Liver (tissue), 8 donors: ENCODE measurements at regions not wholly inside any gene's neighbourhood (a gene's known extent, or its start where the extent isn't known, plus 50 kb on each side); places are given as distances from the start of the nearest gene placed in this dataset.

Experiments
- DNase-seq: peaks from one replicate; pipeline ENCODE4 v3.0.0-alpha.2; 2017; ENCODE audit warnings: low spot score
- H3K27ac ChIP-seq, 2 donors: one replicate each; pipeline ENCODE4 v1.7.0; 2013; ENCODE audit warnings: inconsistent platforms in 2 of 2, low read length in 2 of 2, control low read depth in 1 of 2, low read depth in 1 of 2, mild to moderate bottlenecking in 1 of 2
- H3K27me3 ChIP-seq, 4 donors: one replicate each; pipeline versions ENCODE4 v1.6.1 to v1.7.0; 2013; ENCODE audit warnings: low read length in 3 of 4, inconsistent platforms in 1 of 4, mild to moderate bottlenecking in 1 of 4, moderate library complexity in 1 of 4; ENCODE audit not compliant: control insufficient read depth in 4 of 4, insufficient read depth in 4 of 4
- H3K36me3 ChIP-seq, 4 donors: one replicate each; pipeline versions ENCODE4 v1.6.1 to v1.7.0; 2013; ENCODE audit warnings: low read length in 3 of 4, mild to moderate bottlenecking in 3 of 4, low read depth in 1 of 4, moderate library complexity in 1 of 4; ENCODE audit not compliant: control insufficient read depth in 4 of 4, insufficient read depth in 3 of 4
- H3K4me1 ChIP-seq, 4 donors: one replicate each; pipeline versions ENCODE4 v1.6.1 to v1.7.0; 2013; ENCODE audit warnings: low read length in 3 of 4, mild to moderate bottlenecking in 3 of 4, moderate library complexity in 1 of 4; ENCODE audit not compliant: control insufficient read depth in 4 of 4, insufficient read depth in 4 of 4
- H3K4me3 ChIP-seq, 3 donors: one replicate each; pipeline versions ENCODE4 v1.6.1 to v1.7.0; 2013; ENCODE audit warnings: low read length in 3 of 3, control low read depth in 1 of 3, low read depth in 1 of 3, mild to moderate bottlenecking in 1 of 3
- H3K9ac ChIP-seq, 2 donors: one replicate each; pipeline ENCODE4 v1.7.0; 2013; ENCODE audit warnings: low read length in 2 of 2, mild to moderate bottlenecking in 2 of 2, moderate library complexity in 2 of 2, control low read depth in 1 of 2, low read depth in 1 of 2
- H3K9me3 ChIP-seq, 4 donors: one replicate each; pipeline versions ENCODE4 v1.6.1 to v1.7.0; 2013; ENCODE audit warnings: low read length in 3 of 4; ENCODE audit not compliant: control insufficient read depth in 4 of 4
- EGR1 ChIP-seq, 2 donors: IDR thresholded peaks; 2 replicates each; pipeline ENCODE4 v1.6.1; 2016 to 2018; ENCODE audit warnings: antibody characterized with exemption in 2 of 2, low read depth in 2 of 2
- FOXA2 ChIP-seq: IDR thresholded peaks from 2 replicates; pipeline ENCODE4 v1.6.1; 2016; ENCODE audit warnings: antibody characterized with exemption
- GABPA ChIP-seq, 2 donors: IDR thresholded peaks in 1 of 2; conservative IDR thresholded peaks in 1 of 2; 2 replicates each; pipeline ENCODE4 v1.6.1; 2016; ENCODE audit warnings: antibody characterized with exemption in 2 of 2, mild to moderate bottlenecking in 1 of 2, moderate library complexity in 1 of 2
- HNF4A ChIP-seq, 2 donors: conservative IDR thresholded peaks; 2 replicates each; pipeline ENCODE4 v1.6.1; 2016; ENCODE audit warnings: antibody characterized with exemption in 2 of 2, mild to moderate bottlenecking in 2 of 2
- HNF4G ChIP-seq: IDR thresholded peaks from 2 replicates; pipeline ENCODE4 v1.6.1; 2016; ENCODE audit warnings: antibody characterized with exemption
- JUND ChIP-seq, 2 donors: IDR thresholded peaks; 2 replicates each; pipeline ENCODE4 v1.6.1; 2016; ENCODE audit warnings: antibody characterized with exemption in 2 of 2
- NR2F2 ChIP-seq: IDR thresholded peaks from 2 replicates; pipeline ENCODE4 v1.6.1; 2016; ENCODE audit warnings: antibody characterized with exemption
- RAD21 ChIP-seq, 2 donors: IDR thresholded peaks; 2 replicates each; pipeline ENCODE4 v1.6.1; 2016; ENCODE audit warnings: antibody characterized with exemption in 2 of 2, mild to moderate bottlenecking in 2 of 2
- SP1 ChIP-seq: IDR thresholded peaks from 2 replicates; pipeline ENCODE4 v1.6.1; 2018; ENCODE audit warnings: antibody characterized with exemption, mild to moderate bottlenecking
- TAF1 ChIP-seq: conservative IDR thresholded peaks from 2 replicates; pipeline ENCODE4 v1.6.1; 2016; ENCODE audit warnings: antibody characterized with exemption, mild to moderate bottlenecking
- YY1 ChIP-seq: IDR thresholded peaks from 2 replicates; pipeline ENCODE4 v1.6.1; 2016; ENCODE audit warnings: antibody characterized with exemption, mild to moderate bottlenecking
- WGBS: extraction: QIAGEN DNeasy Blood & Tissue Kit; methylation state at CpG from one replicate; pipeline ENCODE4 v1.1.7; 2013; 5-methylcytosine and 5-hydroxymethylcytosine counted together
- TF ChIP-seq, protein P1 (sequence below): IDR thresholded peaks from 2 replicates; pipeline ENCODE4 v1.6.1; 2016; ENCODE audit warnings: antibody characterized with exemption
- TF ChIP-seq, protein P2 (sequence below): IDR thresholded peaks from 2 replicates; pipeline ENCODE4 v1.6.1; 2016; ENCODE audit warnings: antibody characterized with exemption, mild to moderate bottlenecking
- TF ChIP-seq, protein P3 (sequence below): fragments of 150-350 bp; IDR thresholded peaks from 2 replicates; pipeline ENCODE4 v1.5.1; 2017; ENCODE audit warnings: improper control_type of control experiment, low read depth, low read length; ENCODE audit not compliant: missing input control
- TF ChIP-seq, protein P4 (sequence below): IDR thresholded peaks from 2 replicates; pipeline ENCODE4 v1.6.1; 2016; ENCODE audit warnings: antibody characterized with exemption
- TF ChIP-seq, protein P5 (sequence below): IDR thresholded peaks from 2 replicates; pipeline ENCODE4 v1.6.1; 2016; ENCODE audit warnings: antibody characterized with exemption
- donor health status: healthy.
- donor health status: healthy.
- donor health status: healthy.
- donor health status: healthy.
- donor health status: healthy.

DNA sequence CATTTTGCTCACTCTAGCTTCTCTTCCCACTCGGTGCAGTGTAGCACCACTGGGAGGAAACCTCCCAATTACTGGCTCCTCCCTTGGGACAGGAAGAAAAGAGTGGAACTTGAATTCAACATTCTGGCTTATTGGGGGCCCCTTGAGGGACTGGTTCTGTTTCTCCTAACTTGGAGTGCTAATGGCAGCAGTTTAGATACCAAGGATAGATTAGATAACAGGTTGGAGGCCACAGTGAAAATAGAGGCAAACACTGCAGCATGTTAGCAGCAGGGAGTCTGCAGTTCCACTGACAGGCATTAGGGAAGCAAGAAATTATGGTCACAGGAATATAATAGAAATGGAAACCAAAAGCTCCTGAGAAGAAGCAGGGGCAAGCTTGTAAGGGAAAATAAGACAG lies 322.0 kb downstream of the ABCC12 start:
- Histone ChIP-seq H3K36me3 (no peaks in the 10 kb centered on the region), H3K27me3 (no peaks in the 10 kb centered on the region), H3K9ac (no peak overlapping the region), H3K27ac (no peak overlapping the region), H3K4me1 (no peaks in the 10 kb centered on the region), H3K9me3 (peaks cover 2 to 12% (median 7%) of the 10 kb centered on the region in 4 donors), H3K4me3 (no peak overlapping the region)
- 71% methylated on average over 1 of the region's 1 CpG for WGBS
- TF ChIP-seq, protein P1, sequence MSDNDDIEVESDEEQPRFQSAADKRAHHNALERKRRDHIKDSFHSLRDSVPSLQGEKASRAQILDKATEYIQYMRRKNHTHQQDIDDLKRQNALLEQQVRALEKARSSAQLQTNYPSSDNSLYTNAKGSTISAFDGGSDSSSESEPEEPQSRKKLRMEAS: no peak
- TF ChIP-seq NR2F2 (no peak), RAD21 (IDR thresholded peaks at IDR 0.05) (no peak), HNF4G (no peak), JUND (IDR thresholded peaks at IDR 0.05) (no peak), TAF1 (no peak)
- TF ChIP-seq, protein P2, sequence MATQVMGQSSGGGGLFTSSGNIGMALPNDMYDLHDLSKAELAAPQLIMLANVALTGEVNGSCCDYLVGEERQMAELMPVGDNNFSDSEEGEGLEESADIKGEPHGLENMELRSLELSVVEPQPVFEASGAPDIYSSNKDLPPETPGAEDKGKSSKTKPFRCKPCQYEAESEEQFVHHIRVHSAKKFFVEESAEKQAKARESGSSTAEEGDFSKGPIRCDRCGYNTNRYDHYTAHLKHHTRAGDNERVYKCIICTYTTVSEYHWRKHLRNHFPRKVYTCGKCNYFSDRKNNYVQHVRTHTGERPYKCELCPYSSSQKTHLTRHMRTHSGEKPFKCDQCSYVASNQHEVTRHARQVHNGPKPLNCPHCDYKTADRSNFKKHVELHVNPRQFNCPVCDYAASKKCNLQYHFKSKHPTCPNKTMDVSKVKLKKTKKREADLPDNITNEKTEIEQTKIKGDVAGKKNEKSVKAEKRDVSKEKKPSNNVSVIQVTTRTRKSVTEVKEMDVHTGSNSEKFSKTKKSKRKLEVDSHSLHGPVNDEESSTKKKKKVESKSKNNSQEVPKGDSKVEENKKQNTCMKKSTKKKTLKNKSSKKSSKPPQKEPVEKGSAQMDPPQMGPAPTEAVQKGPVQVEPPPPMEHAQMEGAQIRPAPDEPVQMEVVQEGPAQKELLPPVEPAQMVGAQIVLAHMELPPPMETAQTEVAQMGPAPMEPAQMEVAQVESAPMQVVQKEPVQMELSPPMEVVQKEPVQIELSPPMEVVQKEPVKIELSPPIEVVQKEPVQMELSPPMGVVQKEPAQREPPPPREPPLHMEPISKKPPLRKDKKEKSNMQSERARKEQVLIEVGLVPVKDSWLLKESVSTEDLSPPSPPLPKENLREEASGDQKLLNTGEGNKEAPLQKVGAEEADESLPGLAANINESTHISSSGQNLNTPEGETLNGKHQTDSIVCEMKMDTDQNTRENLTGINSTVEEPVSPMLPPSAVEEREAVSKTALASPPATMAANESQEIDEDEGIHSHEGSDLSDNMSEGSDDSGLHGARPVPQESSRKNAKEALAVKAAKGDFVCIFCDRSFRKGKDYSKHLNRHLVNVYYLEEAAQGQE: no peak
- DNase-seq: no peak

DNA sequence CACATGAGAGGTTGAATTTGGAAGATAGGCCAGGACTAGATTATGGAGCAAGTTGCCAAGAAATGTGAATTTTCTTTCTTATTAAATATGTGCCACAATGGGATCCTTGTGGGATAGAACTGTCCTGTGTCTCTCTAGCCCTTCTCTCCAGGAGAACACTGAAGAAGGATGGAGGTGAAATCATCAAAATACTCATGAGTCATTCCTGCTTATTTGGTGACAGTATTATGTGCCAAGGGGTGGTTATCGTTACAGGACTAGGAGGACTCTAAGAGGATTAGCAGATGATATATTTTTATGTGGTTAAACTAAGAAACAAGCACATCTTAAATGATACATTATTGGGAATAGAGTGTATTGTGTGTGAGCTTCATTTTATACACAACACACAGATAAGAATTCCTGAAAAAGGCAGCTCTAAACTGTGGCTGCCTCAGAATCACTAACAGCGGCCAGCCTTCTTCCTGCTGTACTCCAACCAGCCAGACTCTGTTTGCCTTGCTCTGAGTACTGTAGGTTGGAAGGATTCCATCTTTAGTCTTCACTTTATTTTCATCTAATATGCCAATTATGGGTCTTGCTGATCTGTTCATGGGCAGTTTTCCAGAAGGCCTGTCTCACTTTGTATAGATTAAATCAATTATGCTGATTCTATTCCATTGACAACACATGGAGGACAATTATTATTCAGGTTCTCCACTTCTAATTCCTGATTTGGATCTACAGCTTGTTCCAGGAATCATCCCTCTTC lies 325.8 kb downstream of the ABCC12 start:
- H3K4me3 ChIP-seq: no peak overlapping the region
- 79% methylated on average over 2 of the region's 2 CpGs for WGBS
- no peaks in the 10 kb centered on the region for H3K4me1 ChIP-seq
- no peaks in the 10 kb centered on the region for H3K36me3 ChIP-seq
- no peaks in the 10 kb centered on the region for H3K27me3 ChIP-seq
- H3K9me3 ChIP-seq: peaks cover 3 to 8% (median 6%) of the 10 kb centered on the region in 4 donors
- H3K27ac ChIP-seq: no peak overlapping the region
- H3K9ac ChIP-seq: no peak overlapping the region
- TF ChIP-seq, protein P3, sequence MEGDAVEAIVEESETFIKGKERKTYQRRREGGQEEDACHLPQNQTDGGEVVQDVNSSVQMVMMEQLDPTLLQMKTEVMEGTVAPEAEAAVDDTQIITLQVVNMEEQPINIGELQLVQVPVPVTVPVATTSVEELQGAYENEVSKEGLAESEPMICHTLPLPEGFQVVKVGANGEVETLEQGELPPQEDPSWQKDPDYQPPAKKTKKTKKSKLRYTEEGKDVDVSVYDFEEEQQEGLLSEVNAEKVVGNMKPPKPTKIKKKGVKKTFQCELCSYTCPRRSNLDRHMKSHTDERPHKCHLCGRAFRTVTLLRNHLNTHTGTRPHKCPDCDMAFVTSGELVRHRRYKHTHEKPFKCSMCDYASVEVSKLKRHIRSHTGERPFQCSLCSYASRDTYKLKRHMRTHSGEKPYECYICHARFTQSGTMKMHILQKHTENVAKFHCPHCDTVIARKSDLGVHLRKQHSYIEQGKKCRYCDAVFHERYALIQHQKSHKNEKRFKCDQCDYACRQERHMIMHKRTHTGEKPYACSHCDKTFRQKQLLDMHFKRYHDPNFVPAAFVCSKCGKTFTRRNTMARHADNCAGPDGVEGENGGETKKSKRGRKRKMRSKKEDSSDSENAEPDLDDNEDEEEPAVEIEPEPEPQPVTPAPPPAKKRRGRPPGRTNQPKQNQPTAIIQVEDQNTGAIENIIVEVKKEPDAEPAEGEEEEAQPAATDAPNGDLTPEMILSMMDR: no peak
- no peak for TF ChIP-seq YY1
- TF ChIP-seq, protein P4, sequence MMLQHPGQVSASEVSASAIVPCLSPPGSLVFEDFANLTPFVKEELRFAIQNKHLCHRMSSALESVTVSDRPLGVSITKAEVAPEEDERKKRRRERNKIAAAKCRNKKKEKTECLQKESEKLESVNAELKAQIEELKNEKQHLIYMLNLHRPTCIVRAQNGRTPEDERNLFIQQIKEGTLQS: no peak
- TF ChIP-seq, protein P5, sequence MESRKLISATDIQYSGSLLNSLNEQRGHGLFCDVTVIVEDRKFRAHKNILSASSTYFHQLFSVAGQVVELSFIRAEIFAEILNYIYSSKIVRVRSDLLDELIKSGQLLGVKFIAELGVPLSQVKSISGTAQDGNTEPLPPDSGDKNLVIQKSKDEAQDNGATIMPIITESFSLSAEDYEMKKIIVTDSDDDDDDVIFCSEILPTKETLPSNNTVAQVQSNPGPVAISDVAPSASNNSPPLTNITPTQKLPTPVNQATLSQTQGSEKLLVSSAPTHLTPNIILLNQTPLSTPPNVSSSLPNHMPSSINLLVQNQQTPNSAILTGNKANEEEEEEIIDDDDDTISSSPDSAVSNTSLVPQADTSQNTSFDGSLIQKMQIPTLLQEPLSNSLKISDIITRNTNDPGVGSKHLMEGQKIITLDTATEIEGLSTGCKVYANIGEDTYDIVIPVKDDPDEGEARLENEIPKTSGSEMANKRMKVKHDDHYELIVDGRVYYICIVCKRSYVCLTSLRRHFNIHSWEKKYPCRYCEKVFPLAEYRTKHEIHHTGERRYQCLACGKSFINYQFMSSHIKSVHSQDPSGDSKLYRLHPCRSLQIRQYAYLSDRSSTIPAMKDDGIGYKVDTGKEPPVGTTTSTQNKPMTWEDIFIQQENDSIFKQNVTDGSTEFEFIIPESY: no peak
- TF ChIP-seq GABPA (IDR thresholded peaks at IDR 0.05 in 1 of 2, conservative IDR thresholded peaks at IDR 0.05 in 1 of 2): no peak
- no peak for TF ChIP-seq HNF4A (conservative IDR thresholded peaks at IDR 0.05)
- TF ChIP-seq FOXA2: no peak
- TF ChIP-seq RAD21 (IDR thresholded peaks at IDR 0.05): no peak
- TF ChIP-seq EGR1 (IDR thresholded peaks at IDR 0.05; ENCODE audit: low read depth in 2 of 2): no peak
- TF ChIP-seq, protein P2: no peak
- no peak for TF ChIP-seq SP1
- TF ChIP-seq TAF1: no peak
- TF ChIP-seq, protein P1: no peak
- TF ChIP-seq JUND (IDR thresholded peaks at IDR 0.05): no peak
- no peak for TF ChIP-seq HNF4G
- DNase-seq: no peak
